ENCODE measurements at regions not wholly inside any gene's neighbourhood (a gene's known extent, or its start where the extent isn't known, plus 50 kb on each side); places are given as distances from the start of the nearest gene placed in this dataset.

DNA sequence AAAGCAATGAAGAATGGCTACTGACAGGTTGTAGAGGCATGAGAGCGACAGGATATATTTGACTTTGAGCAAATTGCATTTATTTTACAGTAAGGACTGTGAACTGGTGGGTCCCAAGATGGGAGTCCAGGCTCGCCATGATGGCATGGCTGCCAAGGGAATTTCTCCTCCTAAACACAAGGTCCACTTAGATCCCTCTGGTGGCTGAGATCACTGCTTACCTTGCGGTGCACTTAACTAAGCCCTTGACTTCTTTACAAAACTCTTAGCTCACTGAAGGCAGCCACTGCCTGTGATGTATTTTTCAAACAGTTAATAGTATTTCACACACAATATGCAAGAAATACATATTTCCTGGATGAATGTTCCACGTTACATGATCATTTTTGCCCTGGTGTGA is 50.3 kb upstream of the SORBS2 start:
- Histone ChIP-seq H3K36me3 (ENCODE audit: control insufficient read depth, insufficient read depth, low read length) (no peaks in the 10 kb centered on the region), H3K4me1 (ENCODE audit: control insufficient read depth, insufficient read depth, low read length) (0 out of 2 replicates have a peak, but pooled peaks cover 5% of the 10 kb centered on the region), H3K9ac (ENCODE audit: low read depth, low read length) (no peak overlapping the region), H3K4me3 (ENCODE audit: low read depth, low read length) (no peak overlapping the region), H3K27me3 (ENCODE audit: control insufficient read depth, insufficient read depth, low read length) (no peaks in the 10 kb centered on the region), H3K27ac (ENCODE audit: low read depth, low read length) (no peak overlapping the region), H3K9me3 (ENCODE audit: control insufficient read depth, insufficient read depth, low read length) (peaks cover 14% of the 10 kb centered on the region)

GRCh38 chr4:185863946-185864345 is 52.0 kb upstream of the SORBS2 start:
- no peak overlapping the region for H3K9ac ChIP-seq (ENCODE audit: low read depth, low read length)
- H3K9me3 ChIP-seq (ENCODE audit: control insufficient read depth, insufficient read depth, low read length): no peaks in the 10 kb centered on the region; the same call in 1 of the 2 replicates
- no peaks in the 10 kb centered on the region for H3K36me3 ChIP-seq (ENCODE audit: control insufficient read depth, insufficient read depth, low read length)
- no peak overlapping the region for H3K4me3 ChIP-seq (ENCODE audit: low read depth, low read length)
- no peaks in the 10 kb centered on the region for H3K27me3 ChIP-seq (ENCODE audit: control insufficient read depth, insufficient read depth, low read length)
- H3K4me1 ChIP-seq (ENCODE audit: control insufficient read depth, insufficient read depth, low read length): 0 out of 2 replicates have a peak, but pooled peaks cover 5% of the 10 kb centered on the region
- H3K27ac ChIP-seq (ENCODE audit: low read depth, low read length): no peak overlapping the region

- no peak overlapping the region for H3K27ac ChIP-seq (ENCODE audit: low read depth, low read length)
- no peak overlapping the region for H3K9ac ChIP-seq (ENCODE audit: low read depth, low read length)
Measured at GRCh38 chr4:185865901-185866328, 53.9 kb upstream of the SORBS2 start.

GRCh38 chr4:185867770-185868169 is 55.8 kb upstream of the SORBS2 start:
- no peak overlapping the region for H3K9ac ChIP-seq (ENCODE audit: low read depth, low read length)
- no peak overlapping the region for H3K4me3 ChIP-seq (ENCODE audit: low read depth, low read length)
- peaks cover 14% of the 10 kb centered on the region for H3K4me1 ChIP-seq (ENCODE audit: control insufficient read depth, insufficient read depth, low read length)
- no peaks in the 10 kb centered on the region for H3K36me3 ChIP-seq (ENCODE audit: control insufficient read depth, insufficient read depth, low read length)
- no peaks in the 10 kb centered on the region for H3K9me3 ChIP-seq (ENCODE audit: control insufficient read depth, insufficient read depth, low read length)
- H3K27ac ChIP-seq (ENCODE audit: low read depth, low read length): no peak overlapping the region
- no peaks in the 10 kb centered on the region for H3K27me3 ChIP-seq (ENCODE audit: control insufficient read depth, insufficient read depth, low read length)

More at GRCh38 chr4:185865901-185866328, 53.9 kb upstream of the SORBS2 start:
- H3K36me3 ChIP-seq (ENCODE audit: control insufficient read depth, insufficient read depth, low read length): no peaks in the 10 kb centered on the region
- H3K4me1 ChIP-seq (ENCODE audit: control insufficient read depth, insufficient read depth, low read length): peaks cover 14% of the 10 kb centered on the region
- no peaks in the 10 kb centered on the region for H3K27me3 ChIP-seq (ENCODE audit: control insufficient read depth, insufficient read depth, low read length)
- no peak overlapping the region for H3K4me3 ChIP-seq (ENCODE audit: low read depth, low read length)
- H3K9me3 ChIP-seq (ENCODE audit: control insufficient read depth, insufficient read depth, low read length): no peaks in the 10 kb centered on the region

DNA sequence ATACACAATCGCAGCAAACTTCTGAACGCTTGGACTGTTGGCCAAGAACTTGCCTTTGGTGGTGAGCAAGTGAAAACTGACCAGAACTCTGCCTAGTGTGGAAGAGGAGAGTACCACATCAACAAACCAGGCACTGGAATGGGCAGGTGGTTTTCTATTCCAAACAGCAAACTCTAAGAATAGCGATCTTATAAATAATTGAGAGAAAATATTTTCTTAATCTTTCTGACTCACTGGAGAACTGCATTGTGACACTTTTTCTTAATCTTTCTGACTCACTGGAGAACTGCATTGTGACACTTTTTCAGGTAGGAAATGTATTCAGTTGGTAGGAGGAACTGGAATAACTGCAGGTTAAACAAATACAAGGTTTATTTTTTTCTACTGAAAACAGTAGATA is 57.0 kb upstream of the SORBS2 start:
- H3K27ac ChIP-seq (ENCODE audit: low read depth, low read length): no peak overlapping the region
- no peak overlapping the region for H3K9ac ChIP-seq (ENCODE audit: low read depth, low read length)
- H3K27me3 ChIP-seq (ENCODE audit: control insufficient read depth, insufficient read depth, low read length): no peaks in the 10 kb centered on the region
- no peaks in the 10 kb centered on the region for H3K36me3 ChIP-seq (ENCODE audit: control insufficient read depth, insufficient read depth, low read length)
- no peak overlapping the region for H3K4me3 ChIP-seq (ENCODE audit: low read depth, low read length)
- H3K4me1 ChIP-seq (ENCODE audit: control insufficient read depth, insufficient read depth, low read length): peaks cover 14% of the 10 kb centered on the region
- H3K9me3 ChIP-seq (ENCODE audit: control insufficient read depth, insufficient read depth, low read length): no peaks in the 10 kb centered on the region

GRCh38 chr4:185869427-185869826 is 57.4 kb upstream of the SORBS2 start:
- H3K27ac ChIP-seq (ENCODE audit: low read depth, low read length): no peak overlapping the region
- no peaks in the 10 kb centered on the region for H3K27me3 ChIP-seq (ENCODE audit: control insufficient read depth, insufficient read depth, low read length)
- H3K9ac ChIP-seq (ENCODE audit: low read depth, low read length): no peak overlapping the region
- no peak overlapping the region for H3K4me3 ChIP-seq (ENCODE audit: low read depth, low read length)
- H3K36me3 ChIP-seq (ENCODE audit: control insufficient read depth, insufficient read depth, low read length): no peaks in the 10 kb centered on the region
- H3K9me3 ChIP-seq (ENCODE audit: control insufficient read depth, insufficient read depth, low read length): no peaks in the 10 kb centered on the region
- H3K4me1 ChIP-seq (ENCODE audit: control insufficient read depth, insufficient read depth, low read length): peaks cover 14% of the 10 kb centered on the region

DNA sequence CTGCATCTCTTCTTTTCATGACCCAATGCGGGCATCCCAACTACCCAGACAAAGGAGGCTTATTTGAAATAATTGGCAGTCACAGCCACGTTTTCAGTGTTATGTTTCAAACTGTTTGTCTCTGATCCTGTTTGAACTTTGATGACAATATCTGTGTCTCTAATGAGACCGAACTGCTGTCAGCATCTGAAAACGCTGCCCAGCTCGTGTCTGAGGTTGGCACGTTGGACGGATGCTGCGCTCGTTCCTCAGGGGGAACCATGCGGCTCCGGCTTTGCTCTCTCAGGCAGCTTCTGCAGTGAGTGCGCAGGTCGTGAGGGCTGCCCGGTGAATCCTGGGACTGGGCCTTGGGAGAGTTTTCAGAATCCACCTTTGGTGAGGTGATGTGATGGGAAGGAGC is 58.4 kb upstream of the SORBS2 start:
- Histone ChIP-seq H3K36me3 (ENCODE audit: control insufficient read depth, insufficient read depth, low read length) (no peaks in the 10 kb centered on the region), H3K9ac (ENCODE audit: low read depth, low read length) (no peak overlapping the region), H3K4me3 (ENCODE audit: low read depth, low read length) (no peak overlapping the region), H3K9me3 (ENCODE audit: control insufficient read depth, insufficient read depth, low read length) (no peaks in the 10 kb centered on the region), H3K27me3 (ENCODE audit: control insufficient read depth, insufficient read depth, low read length) (no peaks in the 10 kb centered on the region), H3K27ac (ENCODE audit: low read depth, low read length) (no peak overlapping the region), H3K4me1 (ENCODE audit: control insufficient read depth, insufficient read depth, low read length) (peaks cover 15% of the 10 kb centered on the region)

GRCh38 chr4:185872747-185873380 is 60.9 kb upstream of the SORBS2 start:
- H3K27me3 ChIP-seq (ENCODE audit: control insufficient read depth, insufficient read depth, low read length): no peaks in the 10 kb centered on the region
- H3K4me3 ChIP-seq (ENCODE audit: low read depth, low read length): no peak overlapping the region
- H3K9me3 ChIP-seq (ENCODE audit: control insufficient read depth, insufficient read depth, low read length): no peaks in the 10 kb centered on the region
- H3K9ac ChIP-seq (ENCODE audit: low read depth, low read length): no peak overlapping the region
- no peaks in the 10 kb centered on the region for H3K36me3 ChIP-seq (ENCODE audit: control insufficient read depth, insufficient read depth, low read length)
- peaks cover 11% of the 10 kb centered on the region for H3K4me1 ChIP-seq (ENCODE audit: control insufficient read depth, insufficient read depth, low read length)
- H3K27ac ChIP-seq (ENCODE audit: low read depth, low read length): no peak overlapping the region

DNA sequence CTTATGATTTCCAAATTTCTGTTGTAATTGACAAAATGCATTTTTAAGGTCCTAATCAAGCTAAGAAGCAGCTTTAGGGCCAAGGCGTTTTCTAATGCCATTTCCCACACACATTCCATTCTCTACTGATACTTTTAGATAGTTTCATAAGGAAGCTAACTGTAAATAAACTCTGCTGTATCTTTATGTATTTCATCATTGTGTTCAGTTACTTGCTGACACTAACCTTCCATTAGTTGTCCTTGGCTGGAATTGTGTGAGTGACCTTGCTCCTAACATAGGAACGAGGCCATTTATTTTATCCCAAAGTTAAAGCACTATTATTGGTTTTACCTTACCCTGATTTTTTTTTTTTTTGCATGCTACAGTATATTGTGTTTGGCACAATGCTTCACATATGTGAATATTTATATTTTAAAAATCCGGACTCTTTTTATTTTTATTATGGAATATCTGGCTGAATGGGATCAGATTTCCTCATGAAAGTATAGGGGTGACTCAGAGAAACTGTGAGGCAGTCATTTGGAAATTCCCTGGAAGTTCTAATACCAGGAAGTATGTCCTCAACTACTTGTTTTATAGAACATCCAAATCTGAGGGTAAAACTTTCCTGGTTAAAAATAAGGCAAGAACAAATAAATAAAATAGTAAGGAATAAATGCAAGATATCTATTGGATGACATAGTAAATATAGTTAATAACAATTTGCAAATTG is 62.7 kb upstream of the SORBS2 start:
- H3K27ac ChIP-seq (ENCODE audit: low read depth, low read length): no peak overlapping the region
- no peak overlapping the region for H3K4me3 ChIP-seq (ENCODE audit: low read depth, low read length)
- no peaks in the 10 kb centered on the region for H3K9me3 ChIP-seq (ENCODE audit: control insufficient read depth, insufficient read depth, low read length)
- H3K9ac ChIP-seq (ENCODE audit: low read depth, low read length): no peak overlapping the region
- peaks cover 6% of the 10 kb centered on the region; the same call in 1 of the 2 replicates for H3K4me1 ChIP-seq (ENCODE audit: control insufficient read depth, insufficient read depth, low read length)
- no peaks in the 10 kb centered on the region for H3K27me3 ChIP-seq (ENCODE audit: control insufficient read depth, insufficient read depth, low read length)
- no peaks in the 10 kb centered on the region for H3K36me3 ChIP-seq (ENCODE audit: control insufficient read depth, insufficient read depth, low read length)

DNA sequence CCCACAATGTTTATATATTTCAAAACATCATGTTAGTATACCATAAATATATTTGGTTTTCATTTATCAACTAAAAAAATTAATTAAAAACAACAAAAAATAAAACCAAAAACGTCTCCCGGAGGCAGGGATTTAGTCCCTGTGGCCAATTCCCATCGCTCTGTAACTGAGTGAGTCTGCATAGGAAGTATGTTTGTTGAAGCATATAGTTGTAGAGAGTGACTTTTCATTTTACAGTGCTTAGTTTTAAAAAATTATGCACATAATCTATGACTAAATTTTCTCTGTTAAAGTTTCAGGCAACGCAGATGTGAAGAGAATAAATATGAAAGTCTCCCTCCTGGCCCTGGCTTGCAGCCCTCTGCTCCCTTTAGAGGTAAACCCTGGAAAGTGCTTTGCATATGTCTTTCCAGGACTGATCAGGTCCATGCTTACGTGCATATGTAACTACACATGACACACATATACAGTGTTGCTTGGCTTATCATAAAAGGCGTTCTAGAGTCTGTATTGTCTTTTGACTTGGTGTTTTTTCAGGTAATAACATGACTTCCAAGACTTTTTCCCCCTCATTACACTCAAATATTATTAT is 63.4 kb upstream of the SORBS2 start:
- Histone ChIP-seq H3K9me3 (ENCODE audit: control insufficient read depth, insufficient read depth, low read length) (no peaks in the 10 kb centered on the region), H3K36me3 (ENCODE audit: control insufficient read depth, insufficient read depth, low read length) (no peaks in the 10 kb centered on the region), H3K27ac (ENCODE audit: low read depth, low read length) (no peak overlapping the region), H3K9ac (ENCODE audit: low read depth, low read length) (no peak overlapping the region), H3K4me3 (ENCODE audit: low read depth, low read length) (no peak overlapping the region), H3K27me3 (ENCODE audit: control insufficient read depth, insufficient read depth, low read length) (no peaks in the 10 kb centered on the region), H3K4me1 (ENCODE audit: control insufficient read depth, insufficient read depth, low read length) (peaks cover 5% of the 10 kb centered on the region; the same call in 1 of the 2 replicates)

DNA sequence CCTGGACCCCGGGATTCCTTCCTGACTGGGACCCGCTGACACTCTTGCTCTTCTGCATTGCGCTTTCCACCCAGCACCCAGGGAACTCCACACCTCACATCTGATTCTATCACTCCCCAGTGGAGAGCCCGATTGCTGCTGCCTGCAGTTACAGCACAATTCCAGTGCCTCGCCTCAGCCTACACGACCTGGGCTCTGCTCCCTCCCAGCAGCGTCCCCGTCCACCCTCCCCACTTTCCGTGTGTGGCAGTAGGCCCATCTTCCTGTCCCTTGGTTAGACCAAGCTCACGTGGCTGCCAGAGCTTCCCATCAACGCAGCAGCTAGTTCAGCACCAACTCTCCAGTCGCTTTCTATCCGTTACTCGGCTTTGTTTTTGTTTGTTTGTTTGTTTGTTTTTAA is 66.6 kb upstream of the SORBS2 start:
- Histone ChIP-seq H3K27ac (ENCODE audit: low read depth, low read length) (no peak overlapping the region), H3K9ac (ENCODE audit: low read depth, low read length) (no peak overlapping the region)

More for the DNA sequence above, 66.6 kb upstream of the SORBS2 start:
- no peaks in the 10 kb centered on the region for H3K9me3 ChIP-seq (ENCODE audit: control insufficient read depth, insufficient read depth, low read length)
- H3K36me3 ChIP-seq (ENCODE audit: control insufficient read depth, insufficient read depth, low read length): no peaks in the 10 kb centered on the region
- peaks cover 20% of the 10 kb centered on the region; the same call in 1 of the 2 replicates for H3K4me1 ChIP-seq (ENCODE audit: control insufficient read depth, insufficient read depth, low read length)
- no peaks in the 10 kb centered on the region for H3K27me3 ChIP-seq (ENCODE audit: control insufficient read depth, insufficient read depth, low read length)
- no peak overlapping the region for H3K4me3 ChIP-seq (ENCODE audit: low read depth, low read length)

All from HUES48 (cell line).